ENCODE measurements at regions not wholly inside any gene's neighbourhood (a gene's known extent, or its start where the extent isn't known, plus 50 kb on each side); places are given as distances from the start of the nearest gene placed in this dataset.

GRCh38 chr6:56005426-56005825, 130.0 kb upstream of the BMP5 start:
- no peak for DNase-seq

GRCh38 chr6:56004426-56004825, 129.0 kb upstream of the BMP5 start:
- no peak for DNase-seq

- DNase-seq = no peak
Measured at GRCh38 chr6:56003616-56004015, 128.2 kb upstream of the BMP5 start.

- DNase-seq = no peak
Measured at GRCh38 chr6:56002336-56002735, 126.9 kb upstream of the BMP5 start.

GRCh38 chr6:55998576-55998975, 123.2 kb upstream of the BMP5 start:
- no peak for DNase-seq

- DNase-seq = no peak
Measured at GRCh38 chr6:55997223-55997874, 122.0 kb upstream of the BMP5 start.

- no peak for DNase-seq
Measured at GRCh38 chr6:55994531-55994930, 119.1 kb upstream of the BMP5 start.

- DNase-seq = no peak
Measured at GRCh38 chr6:55993418-55993817, 118.0 kb upstream of the BMP5 start.

GRCh38 chr6:55992546-55992945, 117.2 kb upstream of the BMP5 start:
- DNase-seq = no peak

GRCh38 chr6:55985309-55985708, 109.9 kb upstream of the BMP5 start:
- DNase-seq = no peak

GRCh38 chr6:55983861-55984260, 108.5 kb upstream of the BMP5 start:
- no peak for DNase-seq

- DNase-seq = no peak
Measured at GRCh38 chr6:55981660-55982059, 106.3 kb upstream of the BMP5 start.

- DNase-seq = no peak
Measured at GRCh38 chr6:55980627-55981211, 105.3 kb upstream of the BMP5 start.

- DNase-seq = no peak
Measured at GRCh38 chr6:55979526-55979925, 104.1 kb upstream of the BMP5 start.

GRCh38 chr6:55977959-55978665, 102.7 kb upstream of the BMP5 start:
- DNase-seq = no peak

GRCh38 chr6:55974688-55975087, 99.3 kb upstream of the BMP5 start:
- DNase-seq = no peak

- DNase-seq = no peak
Measured at GRCh38 chr6:55972091-55972490, 96.7 kb upstream of the BMP5 start.

- no peak for DNase-seq
Measured at GRCh38 chr6:55969526-55969925, 94.1 kb upstream of the BMP5 start.

- DNase-seq = no peak
Measured at GRCh38 chr6:55968926-55969325, 93.5 kb upstream of the BMP5 start.

- DNase-seq = no peak
Measured at GRCh38 chr6:55964136-55964535, 88.7 kb upstream of the BMP5 start.

- DNase-seq = peak; percentile 52
Measured at GRCh38 chr6:55963301-55963700, 87.9 kb upstream of the BMP5 start.

- no peak for DNase-seq
Measured at GRCh38 chr6:55960344-55960743, 85.0 kb upstream of the BMP5 start.

- DNase-seq = no peak
Measured at GRCh38 chr6:55958790-55959189, 83.4 kb upstream of the BMP5 start.

GRCh38 chr6:55957961-55958422, 82.6 kb upstream of the BMP5 start:
- no peak for DNase-seq

Data from islet precursor cell (in vitro differentiated cells).